H1 (cell line): ENCODE measurements at regions not wholly inside any gene's neighbourhood (a gene's known extent, or its start where the extent isn't known, plus 50 kb on each side); places are given as distances from the start of the nearest gene placed in this dataset.
A peak's percentile ranks its signal among the peaks of the same experiment; 100 is the strongest.

Source experiments
- CTCF ChIA-PET: fragments of 300-600 bp; sonication (Branson Sonifier 250); formaldehyde crosslinking; loops from one replicate; lab custom pipeline; 2021; ENCODE audit not compliant: partially characterized antibody; lab: Charles Lee
- POLR2A ChIA-PET: fragments of 300-600 bp; sonication (Branson Sonifier 250); formaldehyde crosslinking; loops from one replicate; lab custom pipeline; 2021; ENCODE audit warnings: inconsistent platforms; ENCODE audit not compliant: partially characterized antibody; lab: Charles Lee
- DNase-seq, 2 experiments: peaks; one replicate each; pipeline versions ENCODE4 v3.0.0 to v3.0.0-alpha.2; 2010 to 2022; ENCODE audit warnings: low spot score in 2 of 2, low read depth in 1 of 2, mixed read lengths in 1 of 2
- FAIRE-seq: peaks from 2 replicates; lab custom pipeline; 2011; peaks lifted over from hg19 to GRCh38; lab: Jason Lieb, UNC
- H2AFZ ChIP-seq: 2 replicates; pipeline ENCODE4 v1.8.1; 2012; ENCODE audit warnings: low read length, inconsistent platforms
- H2AK5ac ChIP-seq: 2 replicates; pipeline ENCODE4 v1.6.1; 2013; ENCODE audit warnings: low read depth, low read length
- H2BK120ac ChIP-seq: replicated peaks from 2 replicates; pipeline ENCODE3; 2013; ENCODE audit warnings: low read depth, low read length, inconsistent platforms
- H2BK12ac ChIP-seq: 2 replicates; pipeline ENCODE4 v1.6.1; 2013; ENCODE audit warnings: low read depth, low read length
- H2BK15ac ChIP-seq: 2 replicates; pipeline ENCODE4 v1.6.1; 2013; ENCODE audit warnings: low read length
- H2BK20ac ChIP-seq: 2 replicates; pipeline ENCODE4 v1.6.1; 2013; ENCODE audit warnings: low read length
- H2BK5ac ChIP-seq: 2 replicates; pipeline ENCODE4 v1.6.1; 2013; ENCODE audit warnings: low read depth, low read length
- H3K14ac ChIP-seq: 2 replicates; pipeline ENCODE4 v1.6.1; 2013; ENCODE audit warnings: inconsistent platforms; ENCODE audit not compliant: insufficient read length
- H3K18ac ChIP-seq: 2 replicates; pipeline ENCODE4 v1.6.1; 2013; ENCODE audit warnings: low read length; ENCODE audit errors: extremely low read depth
- H3K23ac ChIP-seq: 2 replicates; pipeline ENCODE4 v1.6.1; 2013; ENCODE audit warnings: inconsistent platforms; ENCODE audit not compliant: insufficient read length
- H3K23me2 ChIP-seq: 2 replicates; pipeline ENCODE4 v1.6.1; 2013; ENCODE audit warnings: low read depth, low read length
- H3K27ac ChIP-seq: 2 replicates; pipeline ENCODE4 v1.6.1; 2011; ENCODE audit warnings: low read depth, low read length, inconsistent platforms
- H3K27me3 ChIP-seq, 4 experiments: replicated peaks in 1 of 4; 1 replicate in 1 of 4; 2 replicates in 3 of 4; pipeline versions ENCODE4 v1.6.1 to v1.8.1; 2011 to 2013; ENCODE audit warnings: low read length in 3 of 4, mild to moderate bottlenecking in 3 of 4, inconsistent platforms in 2 of 4, mixed read lengths in 2 of 4, moderate library complexity in 1 of 4; ENCODE audit not compliant: control insufficient read depth in 3 of 4, insufficient read depth in 3 of 4; ENCODE audit errors: extremely low read depth in 1 of 4
- H3K36me3 ChIP-seq, 4 experiments: 2 replicates each; pipeline versions ENCODE4 v1.6.1 to v1.8.1; 2011 to 2013; ENCODE audit warnings: mild to moderate bottlenecking in 4 of 4, low read length in 3 of 4, moderate library complexity in 2 of 4, control low read depth in 1 of 4, inconsistent platforms in 1 of 4; ENCODE audit not compliant: insufficient read depth in 4 of 4, control insufficient read depth in 2 of 4
- H3K4ac ChIP-seq: replicated peaks from 2 replicates; pipeline ENCODE3; 2013; ENCODE audit warnings: low read length, low read depth, mixed read lengths, inconsistent platforms; ENCODE audit not compliant: insufficient read length
- H3K4me1 ChIP-seq, 4 experiments: replicated peaks in 1 of 4; 1 replicate in 1 of 4; 2 replicates in 3 of 4; pipeline versions ENCODE4 v1.6.1 to v1.8.1; 2011 to 2013; ENCODE audit warnings: low read length in 3 of 4, inconsistent platforms in 2 of 4, mixed read lengths in 1 of 4; ENCODE audit not compliant: insufficient read depth in 4 of 4, control insufficient read depth in 3 of 4
- H3K4me2 ChIP-seq, 2 experiments: 2 replicates each; pipeline versions ENCODE4 v1.6.1 to v1.8.1; 2011 to 2013; ENCODE audit warnings: low read depth in 2 of 2, low read length in 2 of 2, control low read depth in 1 of 2, inconsistent platforms in 1 of 2, mild to moderate bottlenecking in 1 of 2; ENCODE audit not compliant: insufficient read depth in 1 of 2
- H3K4me3 ChIP-seq, 4 experiments: fragments of 200-600, 300-600 bp in 1 of 4; sonication (generic), shearing (Covaris generic), sonication (Bioruptor Twin) in 1 of 4; 2 replicates each; pipeline versions ENCODE4 v1.5.1 to v1.8.1; 2011 to 2016; ENCODE audit warnings: low read length in 4 of 4, low read depth in 3 of 4, control low read depth in 2 of 4, inconsistent platforms in 2 of 4, mild to moderate bottlenecking in 2 of 4, mixed read lengths in 1 of 4, moderate library complexity in 1 of 4; ENCODE audit not compliant: insufficient read depth in 2 of 4; ENCODE audit errors: extremely low read depth in 1 of 4
- H3K56ac ChIP-seq: replicated peaks from 2 replicates; pipeline ENCODE3; 2013; ENCODE audit warnings: low read depth, mild to moderate bottlenecking, mixed read lengths, low read length, inconsistent platforms; ENCODE audit not compliant: insufficient read length
- H3K79me1 ChIP-seq: 2 replicates; pipeline ENCODE4 v1.6.1; 2013; ENCODE audit warnings: low read depth, low read length, control low read depth
- H3K79me2 ChIP-seq, 2 experiments: 2 replicates each; pipeline versions ENCODE4 v1.6.1 to v1.8.1; 2012 to 2013; ENCODE audit warnings: low read length in 2 of 2, mild to moderate bottlenecking in 2 of 2, inconsistent platforms in 1 of 2; ENCODE audit not compliant: insufficient read depth in 2 of 2, control insufficient read depth in 1 of 2
- H3K9ac ChIP-seq, 4 experiments: replicated peaks in 1 of 4; 1 replicate in 1 of 4; 2 replicates in 3 of 4; pipeline versions ENCODE4 v1.6.1 to v1.8.1; 2011 to 2013; ENCODE audit warnings: low read depth in 3 of 4, low read length in 3 of 4, control low read depth in 2 of 4, mild to moderate bottlenecking in 2 of 4, moderate library complexity in 2 of 4, inconsistent platforms in 1 of 4; ENCODE audit errors: extremely low read depth in 1 of 4
- H3K9me3 ChIP-seq, 2 experiments: 2 replicates each; pipeline versions ENCODE4 v1.6.1 to v1.8.1; 2012 to 2013; ENCODE audit warnings: mild to moderate bottlenecking in 2 of 2, moderate library complexity in 2 of 2, control low read depth in 1 of 2, inconsistent platforms in 1 of 2, low read depth in 1 of 2, low read length in 1 of 2, mixed read lengths in 1 of 2; ENCODE audit not compliant: insufficient read depth in 2 of 2
- H4K20me1 ChIP-seq, 2 experiments: replicated peaks in 1 of 2; 2 replicates each; pipeline versions ENCODE3 to v1.8.1; 2011 to 2013; ENCODE audit warnings: inconsistent platforms in 2 of 2, low read length in 2 of 2, mild to moderate bottlenecking in 1 of 2; ENCODE audit not compliant: insufficient read depth in 2 of 2, control insufficient read depth in 1 of 2
- H4K5ac ChIP-seq: 2 replicates; pipeline ENCODE4 v1.6.1; 2013; ENCODE audit warnings: low read length, low read depth, mixed read lengths, inconsistent platforms; ENCODE audit not compliant: insufficient read length
- H4K8ac ChIP-seq: 2 replicates; pipeline ENCODE4 v1.8.0; 2013; ENCODE audit warnings: mild to moderate bottlenecking, moderate library complexity, low read length, inconsistent platforms; ENCODE audit not compliant: insufficient read depth; ENCODE audit errors: extremely low read depth
- H4K91ac ChIP-seq: replicated peaks from 2 replicates; pipeline ENCODE3; 2013; ENCODE audit warnings: low read length, mixed read lengths, inconsistent platforms; ENCODE audit not compliant: insufficient read length
- ASH2L ChIP-seq: fragments of 200-600, 300-600 bp; sonication (generic); IDR thresholded peaks from one replicate; pipeline ENCODE4 v1.7.1; 2017; ENCODE audit warnings: low read length
- RFX5 ChIP-seq: IDR thresholded peaks from 2 replicates; pipeline ENCODE4 v1.6.1; 2011; ENCODE audit warnings: low read depth, low read length, improper control_type of control experiment, borderline replicate concordance
- TAF7 ChIP-seq: optimal IDR thresholded peaks from 2 replicates; pipeline ENCODE3; 2011; ENCODE audit warnings: low read depth, mild to moderate bottlenecking, inconsistent platforms, low read length, moderate library complexity, borderline replicate concordance
- WGBS, 2 experiments: shearing (Covaris generic) in 1 of 2; methylation state at CpG; one replicate each; pipeline versions ENCODE4 v1.1.6 to v1.1.7; 2013 to 2015; ENCODE audit warnings: low lambda C conversion rate in 2 of 2, mixed read lengths in 2 of 2, inconsistent platforms in 1 of 2, low coverage in 1 of 2, missing lambda C conversion rate in 1 of 2; ENCODE audit not compliant: insufficient replicate concordance in 2 of 2, insufficient coverage in 1 of 2, insufficient read length in 1 of 2; ENCODE audit errors: extremely low coverage in 1 of 2, missing lambda C conversion rate in 1 of 2; 5-methylcytosine and 5-hydroxymethylcytosine counted together

- Histone ChIP-seq H3K4me2 (no peak overlapping the region), H3K18ac (no peak overlapping the region), H3K27ac (no peak overlapping the region), H4K8ac (no peak overlapping the region), H3K9ac (no peak overlapping the region), H3K4me1 (peaks cover 0 to 4% (median 2%) of the 10 kb centered on the region in 4 experiments; a peak in 3 of 7 replicates), H3K23ac (no peak overlapping the region), H3K4ac (no peak overlapping the region), H4K20me1 (no peaks in the 10 kb centered on the region), H2BK20ac (no peak overlapping the region), H3K27me3 (no peaks in the 10 kb centered on the region), H2BK120ac (no peak overlapping the region), H3K79me1 (no peaks in the 10 kb centered on the region), H3K23me2 (no peaks in the 10 kb centered on the region), H2AFZ (no peak overlapping the region), H2BK15ac (0 out of 2 replicates have a peak overlapping the region, but pooled peaks have one; percentile 49), H3K56ac (no peak overlapping the region), H4K91ac (no peak overlapping the region), H2AK5ac (no peak overlapping the region), H3K9me3 (no peaks in the 10 kb centered on the region), H3K14ac (peak overlapping the region; percentile 73), H2BK12ac (0 out of 2 replicates have a peak overlapping the region, but pooled peaks have one; percentile 35), H3K36me3 (no peaks in the 10 kb centered on the region), H3K79me2 (no peaks in the 10 kb centered on the region), H4K5ac (no peak overlapping the region), H3K4me3 (no peak overlapping the region), H2BK5ac (no peak overlapping the region)
- ChIA-PET CTCF (no interaction called here), POLR2A (no interaction called here)
- TF ChIP-seq TAF7 (no peak), RFX5 (no peak), ASH2L (peak; percentile 34)
- DNase-seq = no peak
- no peak for FAIRE-seq
- 72% methylated on average over 2 of the region's 2 CpGs; no CpG with 5 or more reads in 1 of the 2 experiments for WGBS, 2 experiments
These were observed 911.6 kb upstream of the SLC35B3 start for GRCh38 chr6:9346923-9347322.
